H1 (cell line): ENCODE measurements at regions not wholly inside any gene's neighbourhood (a gene's known extent, or its start where the extent isn't known, plus 50 kb on each side); places are given as distances from the start of the nearest gene placed in this dataset.

Experiments used
- CTCF ChIA-PET: fragments of 300-600 bp; sonication (Branson Sonifier 250); formaldehyde crosslinking; loops from one replicate; lab custom pipeline; 2021; ENCODE audit not compliant: partially characterized antibody; lab: Charles Lee
- POLR2A ChIA-PET: fragments of 300-600 bp; sonication (Branson Sonifier 250); formaldehyde crosslinking; loops from one replicate; lab custom pipeline; 2021; ENCODE audit warnings: inconsistent platforms; ENCODE audit not compliant: partially characterized antibody; lab: Charles Lee
- DNase-seq, 2 experiments: peaks; one replicate each; pipeline versions ENCODE4 v3.0.0 to v3.0.0-alpha.2; 2010 to 2022; ENCODE audit warnings: low spot score in 2 of 2, low read depth in 1 of 2, mixed read lengths in 1 of 2
- FAIRE-seq: peaks from 2 replicates; lab custom pipeline; 2011; peaks lifted over from hg19 to GRCh38; lab: Jason Lieb, UNC
- H2AFZ ChIP-seq: 2 replicates; pipeline ENCODE4 v1.8.1; 2012; ENCODE audit warnings: low read length, inconsistent platforms
- H2AK5ac ChIP-seq: 2 replicates; pipeline ENCODE4 v1.6.1; 2013; ENCODE audit warnings: low read depth, low read length
- H2BK120ac ChIP-seq: replicated peaks from 2 replicates; pipeline ENCODE3; 2013; ENCODE audit warnings: low read depth, low read length, inconsistent platforms
- H2BK12ac ChIP-seq: 2 replicates; pipeline ENCODE4 v1.6.1; 2013; ENCODE audit warnings: low read depth, low read length
- H2BK15ac ChIP-seq: 2 replicates; pipeline ENCODE4 v1.6.1; 2013; ENCODE audit warnings: low read length
- H2BK20ac ChIP-seq: 2 replicates; pipeline ENCODE4 v1.6.1; 2013; ENCODE audit warnings: low read length
- H2BK5ac ChIP-seq: 2 replicates; pipeline ENCODE4 v1.6.1; 2013; ENCODE audit warnings: low read depth, low read length
- H3K14ac ChIP-seq: 2 replicates; pipeline ENCODE4 v1.6.1; 2013; ENCODE audit warnings: inconsistent platforms; ENCODE audit not compliant: insufficient read length
- H3K18ac ChIP-seq: 2 replicates; pipeline ENCODE4 v1.6.1; 2013; ENCODE audit warnings: low read length; ENCODE audit errors: extremely low read depth
- H3K23ac ChIP-seq: 2 replicates; pipeline ENCODE4 v1.6.1; 2013; ENCODE audit warnings: inconsistent platforms; ENCODE audit not compliant: insufficient read length
- H3K23me2 ChIP-seq: 2 replicates; pipeline ENCODE4 v1.6.1; 2013; ENCODE audit warnings: low read depth, low read length
- H3K27ac ChIP-seq: 2 replicates; pipeline ENCODE4 v1.6.1; 2011; ENCODE audit warnings: low read depth, low read length, inconsistent platforms
- H3K27me3 ChIP-seq, 4 experiments: replicated peaks in 1 of 4; 1 replicate in 1 of 4; 2 replicates in 3 of 4; pipeline versions ENCODE4 v1.6.1 to v1.8.1; 2011 to 2013; ENCODE audit warnings: low read length in 3 of 4, mild to moderate bottlenecking in 3 of 4, inconsistent platforms in 2 of 4, mixed read lengths in 2 of 4, moderate library complexity in 1 of 4; ENCODE audit not compliant: control insufficient read depth in 3 of 4, insufficient read depth in 3 of 4; ENCODE audit errors: extremely low read depth in 1 of 4
- H3K36me3 ChIP-seq, 4 experiments: 2 replicates each; pipeline versions ENCODE4 v1.6.1 to v1.8.1; 2011 to 2013; ENCODE audit warnings: mild to moderate bottlenecking in 4 of 4, low read length in 3 of 4, moderate library complexity in 2 of 4, control low read depth in 1 of 4, inconsistent platforms in 1 of 4; ENCODE audit not compliant: insufficient read depth in 4 of 4, control insufficient read depth in 2 of 4
- H3K4ac ChIP-seq: replicated peaks from 2 replicates; pipeline ENCODE3; 2013; ENCODE audit warnings: low read length, low read depth, mixed read lengths, inconsistent platforms; ENCODE audit not compliant: insufficient read length
- H3K4me1 ChIP-seq, 4 experiments: replicated peaks in 1 of 4; 1 replicate in 1 of 4; 2 replicates in 3 of 4; pipeline versions ENCODE4 v1.6.1 to v1.8.1; 2011 to 2013; ENCODE audit warnings: low read length in 3 of 4, inconsistent platforms in 2 of 4, mixed read lengths in 1 of 4; ENCODE audit not compliant: insufficient read depth in 4 of 4, control insufficient read depth in 3 of 4
- H3K4me2 ChIP-seq, 2 experiments: 2 replicates each; pipeline versions ENCODE4 v1.6.1 to v1.8.1; 2011 to 2013; ENCODE audit warnings: low read depth in 2 of 2, low read length in 2 of 2, control low read depth in 1 of 2, inconsistent platforms in 1 of 2, mild to moderate bottlenecking in 1 of 2; ENCODE audit not compliant: insufficient read depth in 1 of 2
- H3K4me3 ChIP-seq, 4 experiments: fragments of 200-600, 300-600 bp in 1 of 4; sonication (generic), shearing (Covaris generic), sonication (Bioruptor Twin) in 1 of 4; 2 replicates each; pipeline versions ENCODE4 v1.5.1 to v1.8.1; 2011 to 2016; ENCODE audit warnings: low read length in 4 of 4, low read depth in 3 of 4, control low read depth in 2 of 4, inconsistent platforms in 2 of 4, mild to moderate bottlenecking in 2 of 4, mixed read lengths in 1 of 4, moderate library complexity in 1 of 4; ENCODE audit not compliant: insufficient read depth in 2 of 4; ENCODE audit errors: extremely low read depth in 1 of 4
- H3K56ac ChIP-seq: replicated peaks from 2 replicates; pipeline ENCODE3; 2013; ENCODE audit warnings: low read depth, mild to moderate bottlenecking, mixed read lengths, low read length, inconsistent platforms; ENCODE audit not compliant: insufficient read length
- H3K79me1 ChIP-seq: 2 replicates; pipeline ENCODE4 v1.6.1; 2013; ENCODE audit warnings: low read depth, low read length, control low read depth
- H3K79me2 ChIP-seq, 2 experiments: 2 replicates each; pipeline versions ENCODE4 v1.6.1 to v1.8.1; 2012 to 2013; ENCODE audit warnings: low read length in 2 of 2, mild to moderate bottlenecking in 2 of 2, inconsistent platforms in 1 of 2; ENCODE audit not compliant: insufficient read depth in 2 of 2, control insufficient read depth in 1 of 2
- H3K9ac ChIP-seq, 4 experiments: replicated peaks in 1 of 4; 1 replicate in 1 of 4; 2 replicates in 3 of 4; pipeline versions ENCODE4 v1.6.1 to v1.8.1; 2011 to 2013; ENCODE audit warnings: low read depth in 3 of 4, low read length in 3 of 4, control low read depth in 2 of 4, mild to moderate bottlenecking in 2 of 4, moderate library complexity in 2 of 4, inconsistent platforms in 1 of 4; ENCODE audit errors: extremely low read depth in 1 of 4
- H3K9me3 ChIP-seq, 2 experiments: 2 replicates each; pipeline versions ENCODE4 v1.6.1 to v1.8.1; 2012 to 2013; ENCODE audit warnings: mild to moderate bottlenecking in 2 of 2, moderate library complexity in 2 of 2, control low read depth in 1 of 2, inconsistent platforms in 1 of 2, low read depth in 1 of 2, low read length in 1 of 2, mixed read lengths in 1 of 2; ENCODE audit not compliant: insufficient read depth in 2 of 2
- H4K20me1 ChIP-seq, 2 experiments: replicated peaks in 1 of 2; 2 replicates each; pipeline versions ENCODE3 to v1.8.1; 2011 to 2013; ENCODE audit warnings: inconsistent platforms in 2 of 2, low read length in 2 of 2, mild to moderate bottlenecking in 1 of 2; ENCODE audit not compliant: insufficient read depth in 2 of 2, control insufficient read depth in 1 of 2
- H4K5ac ChIP-seq: 2 replicates; pipeline ENCODE4 v1.6.1; 2013; ENCODE audit warnings: low read length, low read depth, mixed read lengths, inconsistent platforms; ENCODE audit not compliant: insufficient read length
- H4K8ac ChIP-seq: 2 replicates; pipeline ENCODE4 v1.8.0; 2013; ENCODE audit warnings: mild to moderate bottlenecking, moderate library complexity, low read length, inconsistent platforms; ENCODE audit not compliant: insufficient read depth; ENCODE audit errors: extremely low read depth
- H4K91ac ChIP-seq: replicated peaks from 2 replicates; pipeline ENCODE3; 2013; ENCODE audit warnings: low read length, mixed read lengths, inconsistent platforms; ENCODE audit not compliant: insufficient read length
- EP300 ChIP-seq, 2 experiments: IDR thresholded peaks; 1 replicate in 1 of 2; 2 replicates in 1 of 2; pipeline ENCODE4 v1.6.1; 2011 to 2012; ENCODE audit warnings: low read depth in 2 of 2, low read length in 2 of 2, mild to moderate bottlenecking in 2 of 2, borderline replicate concordance in 1 of 2, inconsistent platforms in 1 of 2, moderate library complexity in 1 of 2
- SIX5 ChIP-seq: IDR thresholded peaks from 2 replicates; pipeline ENCODE4 v1.6.1; 2011; ENCODE audit warnings: mild to moderate bottlenecking, low read depth, low read length
- WGBS, 2 experiments: shearing (Covaris generic) in 1 of 2; methylation state at CpG; one replicate each; pipeline versions ENCODE4 v1.1.6 to v1.1.7; 2013 to 2015; ENCODE audit warnings: low lambda C conversion rate in 2 of 2, mixed read lengths in 2 of 2, inconsistent platforms in 1 of 2, low coverage in 1 of 2, missing lambda C conversion rate in 1 of 2; ENCODE audit not compliant: insufficient replicate concordance in 2 of 2, insufficient coverage in 1 of 2, insufficient read length in 1 of 2; ENCODE audit errors: extremely low coverage in 1 of 2, missing lambda C conversion rate in 1 of 2; 5-methylcytosine and 5-hydroxymethylcytosine counted together

GRCh38 chr18:1952486-1952885 is 618.8 kb downstream of the METTL4 start:
- Histone ChIP-seq H3K4me2 (no peak overlapping the region), H3K36me3 (no peaks in the 10 kb centered on the region), H3K79me1 (no peaks in the 10 kb centered on the region), H3K23ac (no peak overlapping the region), H4K5ac (no peak overlapping the region), H3K27ac (no peak overlapping the region), H3K9ac (no peak overlapping the region), H3K9me3 (peaks cover 3 to 10% of the 10 kb centered on the region in 2 experiments; a peak in 1 of 4 replicates), H4K20me1 (no peaks in the 10 kb centered on the region), H4K8ac (no peak overlapping the region), H3K4me1 (no peaks in the 10 kb centered on the region), H4K91ac (no peak overlapping the region), H3K14ac (no peak overlapping the region), H2BK15ac (no peak overlapping the region), H3K18ac (no peak overlapping the region), H2BK120ac (no peak overlapping the region), H2AFZ (no peak overlapping the region), H3K4me3 (no peak overlapping the region), H3K4ac (no peak overlapping the region), H3K79me2 (no peaks in the 10 kb centered on the region), H3K23me2 (no peaks in the 10 kb centered on the region), H2AK5ac (no peak overlapping the region), H2BK12ac (no peak overlapping the region), H2BK20ac (no peak overlapping the region), H3K27me3 (no peaks in the 10 kb centered on the region), H2BK5ac (no peak overlapping the region), H3K56ac (no peak overlapping the region)
- ChIA-PET POLR2A (interaction anchor here (0.7 kb wide), 1 partner anchor 46 kb away, joined by 3 read pairs; no protein-coding TSS in a partner anchor), CTCF (interaction anchor here (0.7 kb wide), 1 partner anchor 329 kb away, joined by 3 read pairs; no protein-coding TSS in a partner anchor)
- no peak for DNase-seq
- FAIRE-seq, result no peak
- TF ChIP-seq EP300 (IDR thresholded peaks at IDR 0.05; ENCODE audit: borderline replicate concordance in 1 of 2, low read depth in 2 of 2, low read length in 2 of 2) (no peak), SIX5 (no peak)
- 87% methylated on average over 5 of the region's 5 CpGs; no CpG with 5 or more reads in 1 of the 2 experiments for WGBS, 2 experiments
